ENCODE measurements at regions not wholly inside any gene's neighbourhood (a gene's known extent, or its start where the extent isn't known, plus 50 kb on each side); places are given as distances from the start of the nearest gene placed in this dataset.
A peak's percentile ranks its signal among the peaks of the same experiment; 100 is the strongest.
"Not testable (repeated sequence)": the region's sequence is repeated elsewhere in the genome, so short reads cannot be mapped to it uniquely, and the experiment has no call there.

DNA sequence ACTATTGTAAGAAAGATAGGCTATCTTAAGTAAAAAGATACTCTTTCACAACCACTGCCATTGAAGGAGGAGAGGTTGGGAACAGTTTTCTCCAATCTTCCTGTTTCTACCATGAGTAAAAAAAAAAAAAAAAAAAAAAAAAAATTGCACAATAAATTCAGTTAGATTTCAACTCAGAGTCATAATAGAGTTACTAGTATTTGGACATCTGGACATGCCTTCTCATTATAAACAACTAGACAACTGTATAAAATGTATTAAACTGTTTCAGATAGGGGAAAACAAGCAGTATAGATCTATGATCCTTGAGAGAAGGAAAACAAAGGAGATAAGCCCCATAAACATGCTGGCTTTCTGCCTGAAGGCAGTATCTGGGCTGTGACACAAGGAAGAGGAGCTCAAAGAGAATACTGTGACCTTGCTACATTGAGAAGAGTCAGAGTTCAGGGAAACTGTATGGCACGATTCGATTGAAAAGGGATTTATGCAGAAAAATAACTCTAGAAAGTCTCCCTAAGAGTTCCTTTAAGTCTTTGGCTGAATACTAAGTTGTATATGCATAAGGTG, 249.2 kb upstream of the POU5F2 start (continued):
- TF ChIP-seq, protein P1, sequence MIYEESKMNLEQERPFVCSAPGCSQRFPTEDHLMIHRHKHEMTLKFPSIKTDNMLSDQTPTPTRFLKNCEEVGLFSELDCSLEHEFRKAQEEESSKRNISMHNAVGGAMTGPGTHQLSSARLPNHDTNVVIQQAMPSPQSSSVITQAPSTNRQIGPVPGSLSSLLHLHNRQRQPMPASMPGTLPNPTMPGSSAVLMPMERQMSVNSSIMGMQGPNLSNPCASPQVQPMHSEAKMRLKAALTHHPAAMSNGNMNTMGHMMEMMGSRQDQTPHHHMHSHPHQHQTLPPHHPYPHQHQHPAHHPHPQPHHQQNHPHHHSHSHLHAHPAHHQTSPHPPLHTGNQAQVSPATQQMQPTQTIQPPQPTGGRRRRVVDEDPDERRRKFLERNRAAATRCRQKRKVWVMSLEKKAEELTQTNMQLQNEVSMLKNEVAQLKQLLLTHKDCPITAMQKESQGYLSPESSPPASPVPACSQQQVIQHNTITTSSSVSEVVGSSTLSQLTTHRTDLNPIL (CRISPR knock-in tag; IDR thresholded peaks at IDR 0.05; ENCODE audit: low read depth): no peak
- TF ChIP-seq ARNTL (CRISPR knock-in tag; IDR thresholded peaks at IDR 0.05; ENCODE audit: borderline replicate concordance, low read depth) (no peak), CSDC2 (CRISPR knock-in tag; IDR thresholded peaks at IDR 0.05) (no peak), ZNF70 (CRISPR knock-in tag; IDR thresholded peaks at IDR 0.05) (no peak)

DNA sequence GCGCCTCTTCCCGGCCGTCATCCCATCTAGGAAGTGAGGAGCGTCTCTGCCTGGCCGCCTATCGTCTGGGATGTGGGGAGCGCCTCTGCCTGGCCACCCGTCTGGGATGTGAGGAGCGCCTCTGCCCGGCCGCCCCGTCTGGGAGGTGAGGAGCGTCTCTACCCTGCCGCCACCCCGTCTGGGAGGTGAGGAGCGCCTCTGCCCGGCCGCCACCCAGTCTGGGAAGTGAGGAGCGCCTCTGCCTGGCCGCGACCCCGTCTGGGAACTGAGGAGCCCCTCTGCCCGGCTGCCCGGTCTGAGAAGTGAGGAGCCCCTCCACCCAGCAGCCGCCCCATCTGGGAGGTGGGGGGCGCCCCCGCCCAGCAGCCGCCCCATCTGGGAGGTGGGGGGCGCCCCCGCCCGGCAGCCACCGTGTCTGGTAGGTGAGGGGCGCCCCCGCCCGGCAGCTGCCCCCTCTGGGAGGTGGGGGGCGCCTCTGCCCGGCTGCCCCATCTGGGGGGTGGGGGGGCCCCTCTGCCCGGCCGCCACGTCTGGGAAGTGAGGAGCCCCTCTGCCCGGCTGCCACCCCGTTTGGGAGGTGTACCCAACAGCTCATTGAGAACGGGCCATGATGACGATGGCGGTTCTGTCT, 244.7 kb upstream of the POU5F2 start:
- not testable (repeated sequence) for ATAC-seq

DNA sequence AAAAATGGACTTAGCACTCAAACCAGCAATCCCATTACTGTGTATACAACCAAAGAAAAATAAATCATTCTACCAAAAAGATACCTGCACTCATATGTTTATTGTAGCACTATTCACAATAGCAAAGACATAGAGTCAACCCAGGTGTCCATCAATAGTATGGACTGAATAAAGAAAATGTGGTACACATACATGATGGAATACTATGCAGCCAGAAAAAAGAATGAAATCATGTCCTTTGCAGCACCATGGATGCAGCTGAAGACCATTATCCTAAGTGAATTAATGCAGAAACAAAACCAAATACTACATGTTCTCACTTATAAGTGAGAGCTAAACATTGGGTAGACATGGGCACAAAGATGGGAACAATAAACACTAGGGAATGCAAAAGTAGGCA, 236.8 kb upstream of the POU5F2 start:
- no peak for ATAC-seq
- TF ChIP-seq, protein P2, sequence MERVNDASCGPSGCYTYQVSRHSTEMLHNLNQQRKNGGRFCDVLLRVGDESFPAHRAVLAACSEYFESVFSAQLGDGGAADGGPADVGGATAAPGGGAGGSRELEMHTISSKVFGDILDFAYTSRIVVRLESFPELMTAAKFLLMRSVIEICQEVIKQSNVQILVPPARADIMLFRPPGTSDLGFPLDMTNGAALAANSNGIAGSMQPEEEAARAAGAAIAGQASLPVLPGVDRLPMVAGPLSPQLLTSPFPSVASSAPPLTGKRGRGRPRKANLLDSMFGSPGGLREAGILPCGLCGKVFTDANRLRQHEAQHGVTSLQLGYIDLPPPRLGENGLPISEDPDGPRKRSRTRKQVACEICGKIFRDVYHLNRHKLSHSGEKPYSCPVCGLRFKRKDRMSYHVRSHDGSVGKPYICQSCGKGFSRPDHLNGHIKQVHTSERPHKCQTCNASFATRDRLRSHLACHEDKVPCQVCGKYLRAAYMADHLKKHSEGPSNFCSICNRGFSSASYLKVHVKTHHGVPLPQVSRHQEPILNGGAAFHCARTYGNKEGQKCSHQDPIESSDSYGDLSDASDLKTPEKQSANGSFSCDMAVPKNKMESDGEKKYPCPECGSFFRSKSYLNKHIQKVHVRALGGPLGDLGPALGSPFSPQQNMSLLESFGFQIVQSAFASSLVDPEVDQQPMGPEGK (CRISPR knock-in tag; IDR thresholded peaks at IDR 0.05; ENCODE audit: borderline replicate concordance): no peak
- TF ChIP-seq ZNF70 (CRISPR knock-in tag; IDR thresholded peaks at IDR 0.05) (no peak), ZNF565 (CRISPR knock-in tag; conservative IDR thresholded peaks at IDR 0.05; ENCODE audit: low read depth) (no peak), ZC3H10 (CRISPR knock-in tag; IDR thresholded peaks at IDR 0.05) (no peak), ZNF8 (CRISPR knock-in tag; IDR thresholded peaks at IDR 0.05) (peak; percentile 53; the same call in 1 of the 2 replicates)
- TF ChIP-seq, protein P3, sequence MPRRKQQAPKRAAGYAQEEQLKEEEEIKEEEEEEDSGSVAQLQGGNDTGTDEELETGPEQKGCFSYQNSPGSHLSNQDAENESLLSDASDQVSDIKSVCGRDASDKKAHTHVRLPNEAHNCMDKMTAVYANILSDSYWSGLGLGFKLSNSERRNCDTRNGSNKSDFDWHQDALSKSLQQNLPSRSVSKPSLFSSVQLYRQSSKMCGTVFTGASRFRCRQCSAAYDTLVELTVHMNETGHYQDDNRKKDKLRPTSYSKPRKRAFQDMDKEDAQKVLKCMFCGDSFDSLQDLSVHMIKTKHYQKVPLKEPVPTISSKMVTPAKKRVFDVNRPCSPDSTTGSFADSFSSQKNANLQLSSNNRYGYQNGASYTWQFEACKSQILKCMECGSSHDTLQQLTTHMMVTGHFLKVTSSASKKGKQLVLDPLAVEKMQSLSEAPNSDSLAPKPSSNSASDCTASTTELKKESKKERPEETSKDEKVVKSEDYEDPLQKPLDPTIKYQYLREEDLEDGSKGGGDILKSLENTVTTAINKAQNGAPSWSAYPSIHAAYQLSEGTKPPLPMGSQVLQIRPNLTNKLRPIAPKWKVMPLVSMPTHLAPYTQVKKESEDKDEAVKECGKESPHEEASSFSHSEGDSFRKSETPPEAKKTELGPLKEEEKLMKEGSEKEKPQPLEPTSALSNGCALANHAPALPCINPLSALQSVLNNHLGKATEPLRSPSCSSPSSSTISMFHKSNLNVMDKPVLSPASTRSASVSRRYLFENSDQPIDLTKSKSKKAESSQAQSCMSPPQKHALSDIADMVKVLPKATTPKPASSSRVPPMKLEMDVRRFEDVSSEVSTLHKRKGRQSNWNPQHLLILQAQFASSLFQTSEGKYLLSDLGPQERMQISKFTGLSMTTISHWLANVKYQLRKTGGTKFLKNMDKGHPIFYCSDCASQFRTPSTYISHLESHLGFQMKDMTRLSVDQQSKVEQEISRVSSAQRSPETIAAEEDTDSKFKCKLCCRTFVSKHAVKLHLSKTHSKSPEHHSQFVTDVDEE (CRISPR knock-in tag; IDR thresholded peaks at IDR 0.05): no peak

DNA sequence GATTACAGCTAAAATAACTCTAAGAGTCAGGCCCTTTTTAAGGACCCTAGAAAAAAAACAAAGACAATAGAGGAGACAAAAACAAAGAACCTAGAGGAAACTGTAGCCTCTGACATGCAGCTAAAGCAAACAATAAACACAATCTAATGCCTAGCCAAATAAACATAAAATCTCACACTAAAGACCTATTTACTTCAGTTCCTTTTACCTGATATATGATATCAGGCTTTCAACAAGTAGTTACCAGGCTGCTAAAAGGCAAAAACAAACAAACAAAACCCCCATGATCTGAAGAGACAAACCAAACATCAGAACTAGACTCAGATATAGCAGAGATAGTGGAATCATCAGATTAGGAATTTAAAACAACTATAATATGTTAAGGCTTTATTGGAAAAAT, 226.5 kb upstream of the POU5F2 start:
- ATAC-seq: no peak
- TF ChIP-seq OSR1 (CRISPR knock-in tag; IDR thresholded peaks at IDR 0.05) (no peak), TCF4 (CRISPR knock-in tag; IDR thresholded peaks at IDR 0.05; ENCODE audit: borderline replicate concordance) (no peak), PPARA (CRISPR knock-in tag; IDR thresholded peaks at IDR 0.05; ENCODE audit: borderline replicate concordance) (no peak), ZNF8 (CRISPR knock-in tag; IDR thresholded peaks at IDR 0.05) (no peak), ISL1 (CRISPR knock-in tag; IDR thresholded peaks at IDR 0.05) (no peak), ESRRG (CRISPR knock-in tag; IDR thresholded peaks at IDR 0.05) (no peak), TOX (CRISPR knock-in tag; IDR thresholded peaks at IDR 0.05; ENCODE audit: borderline replicate concordance) (no peak), GLIS3 (CRISPR knock-in tag; IDR thresholded peaks at IDR 0.05) (no peak)
- TF ChIP-seq, protein P4, sequence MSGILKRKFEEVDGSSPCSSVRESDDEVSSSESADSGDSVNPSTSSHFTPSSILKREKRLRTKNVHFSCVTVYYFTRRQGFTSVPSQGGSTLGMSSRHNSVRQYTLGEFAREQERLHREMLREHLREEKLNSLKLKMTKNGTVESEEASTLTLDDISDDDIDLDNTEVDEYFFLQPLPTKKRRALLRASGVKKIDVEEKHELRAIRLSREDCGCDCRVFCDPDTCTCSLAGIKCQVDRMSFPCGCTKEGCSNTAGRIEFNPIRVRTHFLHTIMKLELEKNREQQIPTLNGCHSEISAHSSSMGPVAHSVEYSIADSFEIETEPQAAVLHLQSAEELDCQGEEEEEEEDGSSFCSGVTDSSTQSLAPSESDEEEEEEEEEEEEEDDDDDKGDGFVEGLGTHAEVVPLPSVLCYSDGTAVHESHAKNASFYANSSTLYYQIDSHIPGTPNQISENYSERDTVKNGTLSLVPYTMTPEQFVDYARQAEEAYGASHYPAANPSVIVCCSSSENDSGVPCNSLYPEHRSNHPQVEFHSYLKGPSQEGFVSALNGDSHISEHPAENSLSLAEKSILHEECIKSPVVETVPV (CRISPR knock-in tag; IDR thresholded peaks at IDR 0.05): no peak
- TF ChIP-seq, protein P5, sequence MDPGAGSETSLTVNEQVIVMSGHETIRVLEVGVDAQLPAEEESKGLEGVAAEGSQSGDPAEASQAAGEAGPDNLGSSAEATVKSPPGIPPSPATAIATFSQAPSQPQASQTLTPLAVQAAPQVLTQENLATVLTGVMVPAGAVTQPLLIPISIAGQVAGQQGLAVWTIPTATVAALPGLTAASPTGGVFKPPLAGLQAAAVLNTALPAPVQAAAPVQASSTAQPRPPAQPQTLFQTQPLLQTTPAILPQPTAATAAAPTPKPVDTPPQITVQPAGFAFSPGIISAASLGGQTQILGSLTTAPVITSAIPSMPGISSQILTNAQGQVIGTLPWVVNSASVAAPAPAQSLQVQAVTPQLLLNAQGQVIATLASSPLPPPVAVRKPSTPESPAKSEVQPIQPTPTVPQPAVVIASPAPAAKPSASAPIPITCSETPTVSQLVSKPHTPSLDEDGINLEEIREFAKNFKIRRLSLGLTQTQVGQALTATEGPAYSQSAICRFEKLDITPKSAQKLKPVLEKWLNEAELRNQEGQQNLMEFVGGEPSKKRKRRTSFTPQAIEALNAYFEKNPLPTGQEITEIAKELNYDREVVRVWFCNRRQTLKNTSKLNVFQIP (CRISPR knock-in tag; IDR thresholded peaks at IDR 0.05; ENCODE audit: borderline replicate concordance, low read depth): no peak
